ENCODE measurements at regions not wholly inside any gene's neighbourhood (a gene's known extent, or its start where the extent isn't known, plus 50 kb on each side); places are given as distances from the start of the nearest gene placed in this dataset.
"Not testable (repeated sequence)": the region's sequence is repeated elsewhere in the genome, so short reads cannot be mapped to it uniquely, and the experiment has no call there.

DNA sequence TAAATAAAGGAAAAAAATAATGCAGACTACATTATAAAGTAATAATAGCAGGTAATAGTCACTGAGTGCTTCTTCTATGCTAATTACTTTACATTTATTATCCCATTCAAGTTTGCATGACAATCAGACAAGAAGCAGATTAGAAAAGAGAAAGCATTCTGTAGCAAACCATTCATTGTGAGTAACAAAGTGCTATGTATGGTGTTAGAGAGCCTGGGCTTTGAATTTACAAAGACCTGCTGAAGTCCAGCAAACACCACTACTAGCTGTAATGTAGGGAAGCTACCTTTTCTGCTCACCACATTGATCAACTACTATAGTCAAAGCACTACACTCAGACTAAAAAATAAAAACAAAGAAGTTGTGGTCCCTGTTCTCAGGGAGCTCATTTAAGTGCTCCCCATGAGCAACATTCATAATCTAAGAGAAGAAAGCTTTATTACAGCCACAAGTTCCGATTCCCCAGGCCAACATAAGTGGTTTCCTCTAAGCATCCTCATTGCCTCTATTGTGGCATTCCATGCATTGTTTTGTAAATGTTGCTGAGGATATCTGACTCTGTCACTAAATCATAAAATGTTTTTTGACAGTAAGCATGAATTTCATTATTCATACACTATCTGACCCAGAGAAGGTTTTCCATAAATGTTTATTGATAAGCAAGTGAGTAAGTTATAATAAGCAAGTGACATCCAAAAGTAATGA is 108.5 kb downstream of the FOXD4L6 start:
- TF ChIP-seq, protein P1, sequence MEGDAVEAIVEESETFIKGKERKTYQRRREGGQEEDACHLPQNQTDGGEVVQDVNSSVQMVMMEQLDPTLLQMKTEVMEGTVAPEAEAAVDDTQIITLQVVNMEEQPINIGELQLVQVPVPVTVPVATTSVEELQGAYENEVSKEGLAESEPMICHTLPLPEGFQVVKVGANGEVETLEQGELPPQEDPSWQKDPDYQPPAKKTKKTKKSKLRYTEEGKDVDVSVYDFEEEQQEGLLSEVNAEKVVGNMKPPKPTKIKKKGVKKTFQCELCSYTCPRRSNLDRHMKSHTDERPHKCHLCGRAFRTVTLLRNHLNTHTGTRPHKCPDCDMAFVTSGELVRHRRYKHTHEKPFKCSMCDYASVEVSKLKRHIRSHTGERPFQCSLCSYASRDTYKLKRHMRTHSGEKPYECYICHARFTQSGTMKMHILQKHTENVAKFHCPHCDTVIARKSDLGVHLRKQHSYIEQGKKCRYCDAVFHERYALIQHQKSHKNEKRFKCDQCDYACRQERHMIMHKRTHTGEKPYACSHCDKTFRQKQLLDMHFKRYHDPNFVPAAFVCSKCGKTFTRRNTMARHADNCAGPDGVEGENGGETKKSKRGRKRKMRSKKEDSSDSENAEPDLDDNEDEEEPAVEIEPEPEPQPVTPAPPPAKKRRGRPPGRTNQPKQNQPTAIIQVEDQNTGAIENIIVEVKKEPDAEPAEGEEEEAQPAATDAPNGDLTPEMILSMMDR (IDR thresholded peaks at IDR 0.05), result not testable (repeated sequence)
- not testable (repeated sequence) for TF ChIP-seq POLR2A (IDR thresholded peaks at IDR 0.05)

Data from breast epithelium (tissue), 3 donors.